Left lung (tissue), 4 donors: ENCODE measurements at regions not wholly inside any gene's neighbourhood (a gene's known extent, or its start where the extent isn't known, plus 50 kb on each side); places are given as distances from the start of the nearest gene placed in this dataset.

Source experiments
- ATAC-seq: fragments of 200-7000 bp; cut with Tn5 transposase; one replicate; pipeline ENCODE4 v1.9.1; 2020; ENCODE audit warnings: moderate library complexity
- DNase-seq, 4 donors: peaks; one replicate each; pipeline ENCODE4 v3.0.0-alpha.2; 2013 to 2020
- H3K27ac ChIP-seq, 2 donors: fragments of 200-600 bp; sonication (generic) in 1 of 2; one replicate each; pipeline versions ENCODE4 v1.5.0 to v1.8.0; 2020 to 2021
- H3K27me3 ChIP-seq, 2 donors: fragments of 200-600 bp; sonication (generic) in 1 of 2; one replicate each; pipeline versions ENCODE4 v1.5.0 to v1.8.0; 2020 to 2021
- H3K36me3 ChIP-seq, 2 donors: fragments of 200-600 bp; sonication (generic) in 1 of 2; one replicate each; pipeline versions ENCODE4 v1.5.0 to v1.8.0; 2020 to 2021
- H3K4me1 ChIP-seq, 2 donors: fragments of 200-600 bp; one replicate each; pipeline ENCODE4 v1.8.0; 2021
- H3K4me3 ChIP-seq, 2 donors: fragments of 200-600 bp; sonication (generic) in 1 of 2; one replicate each; pipeline versions ENCODE4 v1.5.0 to v1.8.0; 2020 to 2021; ENCODE audit warnings: mild to moderate bottlenecking in 1 of 2
- H3K9me3 ChIP-seq, 2 donors: fragments of 200-600 bp; sonication (generic) in 1 of 2; one replicate each; pipeline versions ENCODE4 v1.5.0 to v1.8.0; 2020 to 2021
- intact Hi-C, 2 donors: fragments of 100-400 bp; cut with DNase I; formaldehyde crosslinking; loops; one replicate each; pipeline versions ENCODE4 v1.11.2 to v1.14.2; 2022
- TF ChIP-seq, protein P1 (sequence below), 2 donors: fragments of 200-600 bp; sonication (generic) in 1 of 2; IDR thresholded peaks; one replicate each; pipeline versions ENCODE4 v1.5.0 to v1.8.0; 2021; ENCODE audit warnings: antibody characterized with exemption in 2 of 2
- donor health status: DM: no; HTN: yes; CAD: no.
- donor health status: DM: no; HTN: no; CAD: no.

DNA sequence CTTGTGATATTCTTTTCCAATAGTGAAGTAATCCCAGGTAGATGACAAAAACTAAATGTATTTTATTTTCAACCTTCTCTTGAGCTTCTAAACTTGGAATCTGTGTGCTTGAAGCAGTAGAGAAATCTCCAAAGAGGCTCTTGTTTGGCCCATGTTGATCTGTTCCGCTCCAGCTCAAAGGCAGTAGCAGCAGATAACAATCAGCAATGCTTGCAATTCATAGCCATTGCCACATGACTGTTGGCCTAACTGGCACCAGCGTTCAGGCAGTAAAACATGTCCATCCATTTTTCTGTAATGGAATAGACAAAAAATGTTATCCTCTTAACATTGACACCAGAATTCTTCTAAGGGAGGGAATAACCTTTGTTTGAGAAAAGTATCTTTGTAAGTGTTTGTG lies 270.7 kb upstream of the MSX2 start:
- H3K27ac ChIP-seq = no peak overlapping the region
- H3K4me1 ChIP-seq = no peaks in the 10 kb centered on the region
- H3K36me3 ChIP-seq = no peaks in the 10 kb centered on the region
- intact Hi-C loops = no loop called here
- no peaks in the 10 kb centered on the region for H3K9me3 ChIP-seq
- peaks cover 0 to 28% of the 10 kb centered on the region in 2 donors for H3K27me3 ChIP-seq
- H3K4me3 ChIP-seq = no peak overlapping the region
- TF ChIP-seq, protein P1, sequence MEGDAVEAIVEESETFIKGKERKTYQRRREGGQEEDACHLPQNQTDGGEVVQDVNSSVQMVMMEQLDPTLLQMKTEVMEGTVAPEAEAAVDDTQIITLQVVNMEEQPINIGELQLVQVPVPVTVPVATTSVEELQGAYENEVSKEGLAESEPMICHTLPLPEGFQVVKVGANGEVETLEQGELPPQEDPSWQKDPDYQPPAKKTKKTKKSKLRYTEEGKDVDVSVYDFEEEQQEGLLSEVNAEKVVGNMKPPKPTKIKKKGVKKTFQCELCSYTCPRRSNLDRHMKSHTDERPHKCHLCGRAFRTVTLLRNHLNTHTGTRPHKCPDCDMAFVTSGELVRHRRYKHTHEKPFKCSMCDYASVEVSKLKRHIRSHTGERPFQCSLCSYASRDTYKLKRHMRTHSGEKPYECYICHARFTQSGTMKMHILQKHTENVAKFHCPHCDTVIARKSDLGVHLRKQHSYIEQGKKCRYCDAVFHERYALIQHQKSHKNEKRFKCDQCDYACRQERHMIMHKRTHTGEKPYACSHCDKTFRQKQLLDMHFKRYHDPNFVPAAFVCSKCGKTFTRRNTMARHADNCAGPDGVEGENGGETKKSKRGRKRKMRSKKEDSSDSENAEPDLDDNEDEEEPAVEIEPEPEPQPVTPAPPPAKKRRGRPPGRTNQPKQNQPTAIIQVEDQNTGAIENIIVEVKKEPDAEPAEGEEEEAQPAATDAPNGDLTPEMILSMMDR (IDR thresholded peaks at IDR 0.05) = no peak
- no peak for DNase-seq
- no peak for ATAC-seq

DNA sequence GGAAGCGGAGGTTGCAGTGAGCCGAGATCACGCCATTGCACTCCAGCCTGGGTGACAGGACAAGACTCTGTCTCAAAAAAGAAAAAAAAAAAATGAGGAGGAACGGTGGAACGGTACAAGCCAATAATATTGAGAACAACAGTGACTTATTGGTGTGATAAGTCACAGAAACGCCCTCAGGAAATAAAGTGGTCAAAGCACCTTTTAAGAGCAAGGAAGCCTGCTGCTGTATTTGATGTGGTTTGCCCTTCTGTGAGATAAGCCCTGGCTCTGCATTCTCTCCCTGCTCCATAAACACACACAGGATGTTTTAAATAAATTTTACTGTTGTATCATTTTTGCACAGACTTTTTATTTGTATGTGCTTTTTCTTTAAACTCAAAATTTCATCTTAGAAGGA lies 269.9 kb upstream of the MSX2 start:
- no peaks in the 10 kb centered on the region for H3K4me1 ChIP-seq
- H3K4me3 ChIP-seq = no peak overlapping the region
- H3K27me3 ChIP-seq = peaks cover 0 to 35% of the 10 kb centered on the region in 2 donors
- ATAC-seq = no peak
- intact Hi-C loops = no loop called here
- no peak for DNase-seq
- H3K27ac ChIP-seq = no peak overlapping the region
- TF ChIP-seq, protein P1 (IDR thresholded peaks at IDR 0.05) = no peak
- H3K9me3 ChIP-seq = no peaks in the 10 kb centered on the region
- H3K36me3 ChIP-seq = no peaks in the 10 kb centered on the region

DNA sequence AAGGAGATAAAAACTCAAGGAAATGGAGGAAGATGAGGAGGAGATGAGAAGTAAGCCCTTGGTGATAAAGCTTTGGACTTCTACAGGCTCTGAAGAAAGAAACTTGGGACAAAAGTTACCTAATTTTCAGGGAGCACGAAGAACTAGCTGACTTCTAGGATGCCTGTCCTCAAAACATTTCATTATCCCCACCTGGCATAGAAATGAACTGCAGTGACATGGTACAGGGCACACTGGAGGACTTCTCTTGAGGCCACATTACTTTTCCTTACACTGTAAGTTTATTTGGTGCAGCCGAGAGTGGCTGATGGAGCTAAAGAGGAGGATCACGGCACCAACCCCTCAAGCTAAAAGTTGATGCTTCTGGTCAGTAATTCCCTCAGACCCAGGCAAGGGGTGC lies 269.5 kb upstream of the MSX2 start:
- Histone ChIP-seq H3K27ac (no peak overlapping the region), H3K9me3 (no peaks in the 10 kb centered on the region), H3K4me1 (no peaks in the 10 kb centered on the region), H3K4me3 (no peak overlapping the region), H3K36me3 (no peaks in the 10 kb centered on the region), H3K27me3 (peaks cover 0 to 38% of the 10 kb centered on the region in 2 donors)
- TF ChIP-seq, protein P1 (IDR thresholded peaks at IDR 0.05) = no peak
- no peak for ATAC-seq
- intact Hi-C loops = no loop called here
- no peak for DNase-seq

DNA sequence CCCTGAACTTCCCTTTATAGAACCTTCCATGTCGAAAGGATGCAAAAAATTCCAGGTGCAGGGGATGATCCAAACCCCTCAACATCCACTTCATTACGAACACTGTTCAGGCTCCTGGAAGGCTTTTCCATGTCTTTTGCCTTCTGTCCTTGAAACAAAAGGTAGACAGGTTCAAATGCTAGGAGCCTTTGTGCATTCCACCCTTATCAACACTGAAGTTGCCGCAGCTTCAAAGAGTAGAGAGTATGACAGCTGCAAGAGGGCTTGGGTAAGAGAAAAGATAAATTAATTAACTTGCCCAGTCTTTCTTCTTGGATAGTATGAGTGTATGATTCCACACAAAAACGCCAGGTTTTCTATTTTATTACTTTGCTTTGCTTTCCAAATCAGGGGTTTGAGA lies 269.1 kb upstream of the MSX2 start:
- intact Hi-C loops = no loop called here
- H3K36me3 ChIP-seq = no peaks in the 10 kb centered on the region
- DNase-seq (no peak), ATAC-seq (no peak)
- H3K27me3 ChIP-seq = peaks cover 0 to 38% of the 10 kb centered on the region in 2 donors
- no peaks in the 10 kb centered on the region for H3K9me3 ChIP-seq
- TF ChIP-seq, protein P1 (IDR thresholded peaks at IDR 0.05) = no peak
- no peak overlapping the region for H3K27ac ChIP-seq
- no peaks in the 10 kb centered on the region for H3K4me1 ChIP-seq
- no peak overlapping the region for H3K4me3 ChIP-seq

DNA sequence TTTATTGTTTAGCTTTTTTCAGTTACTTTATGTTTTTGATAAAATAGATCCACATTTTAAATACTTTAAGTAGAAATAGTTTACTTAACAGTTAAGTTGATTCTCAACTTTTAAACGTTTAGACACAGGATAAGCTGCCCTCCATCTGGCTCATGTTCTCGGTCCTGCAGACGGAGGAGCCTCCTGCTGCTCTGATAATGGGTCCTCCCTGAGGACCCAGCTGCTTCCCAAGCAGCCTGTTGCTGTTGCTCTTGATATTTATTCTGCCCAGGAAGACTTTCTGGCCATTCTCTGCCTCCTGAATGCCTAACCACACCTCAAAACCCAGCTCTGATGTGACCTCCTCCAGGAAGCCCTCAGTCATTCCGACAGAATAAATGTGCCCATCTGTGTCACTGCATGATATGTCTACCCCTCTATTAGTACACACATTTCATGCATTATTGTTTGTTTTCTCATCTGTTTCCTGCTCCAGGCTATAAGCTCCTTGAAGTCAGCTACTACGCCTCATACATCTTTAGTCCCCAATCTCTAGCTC lies 267.2 kb upstream of the MSX2 start:
- H3K4me3 ChIP-seq = no peak overlapping the region
- peaks cover 0 to 38% of the 10 kb centered on the region in 2 donors for H3K27me3 ChIP-seq
- no peaks in the 10 kb centered on the region for H3K36me3 ChIP-seq
- no peaks in the 10 kb centered on the region for H3K4me1 ChIP-seq
- no peak for DNase-seq
- TF ChIP-seq, protein P1 (IDR thresholded peaks at IDR 0.05) = no peak
- ATAC-seq = no peak
- no peak overlapping the region for H3K27ac ChIP-seq
- no peaks in the 10 kb centered on the region for H3K9me3 ChIP-seq
- intact Hi-C loops = no loop called here
